Astrocyte of the hippocampus (primary cell): ENCODE measurements at regions not wholly inside any gene's neighbourhood (a gene's known extent, or its start where the extent isn't known, plus 50 kb on each side); places are given as distances from the start of the nearest gene placed in this dataset.
A peak's percentile ranks its signal among the peaks of the same experiment; 100 is the strongest.

Experiments used
- DNase-seq: peaks from one replicate; pipeline ENCODE4 v3.0.0; 2011; ENCODE audit warnings: low read depth, low spot score

GRCh38 chr15:69656271-69657030 lies 203.8 kb downstream of the RPLP1 start:
- DNase-seq = no peak

- DNase-seq = no peak
Measured at GRCh38 chr15:69657626-69658025, 205.0 kb downstream of the RPLP1 start.

- DNase-seq = no peak
Measured at GRCh38 chr15:69658411-69658945, 205.9 kb downstream of the RPLP1 start.

GRCh38 chr15:69659454-69660050 lies 206.9 kb downstream of the RPLP1 start:
- DNase-seq = no peak

- DNase-seq = no peak
Measured at GRCh38 chr15:69660114-69660513, 207.5 kb downstream of the RPLP1 start.

- no peak for DNase-seq
Measured at GRCh38 chr15:69660658-69661405, 208.2 kb downstream of the RPLP1 start.

GRCh38 chr15:69661446-69661845 lies 208.8 kb downstream of the RPLP1 start:
- DNase-seq = no peak

GRCh38 chr15:69661871-69662644 lies 209.4 kb downstream of the RPLP1 start:
- no peak for DNase-seq

- no peak for DNase-seq
Measured at GRCh38 chr15:69662645-69663000, 210.0 kb downstream of the RPLP1 start.

GRCh38 chr15:69663441-69663840 lies 210.8 kb downstream of the RPLP1 start:
- DNase-seq = no peak

- no peak for DNase-seq
Measured at GRCh38 chr15:69663982-69664381, 211.4 kb downstream of the RPLP1 start.

GRCh38 chr15:69664572-69665571 lies 212.3 kb downstream of the RPLP1 start:
- DNase-seq = peak; percentile 43

GRCh38 chr15:69665641-69666111 lies 213.1 kb downstream of the RPLP1 start:
- no peak for DNase-seq

- DNase-seq = no peak
Measured at GRCh38 chr15:69666441-69666882, 213.8 kb downstream of the RPLP1 start.

GRCh38 chr15:69666921-69667811 lies 214.5 kb downstream of the RPLP1 start:
- no peak for DNase-seq

GRCh38 chr15:69668039-69668705 lies 215.6 kb downstream of the RPLP1 start:
- no peak for DNase-seq

- no peak for DNase-seq
Measured at GRCh38 chr15:69668963-69669362, 216.3 kb downstream of the RPLP1 start.

- DNase-seq = no peak
Measured at GRCh38 chr15:69669446-69669845, 216.8 kb downstream of the RPLP1 start.
